WI38 (cell line): ENCODE measurements at regions not wholly inside any gene's neighbourhood (a gene's known extent, or its start where the extent isn't known, plus 50 kb on each side); places are given as distances from the start of the nearest gene placed in this dataset.

ENCODE experiments used
- H3K4me3 ChIP-seq: 2 replicates; pipeline ENCODE4 v1.5.1; 2011; ENCODE audit warnings: low read depth, mild to moderate bottlenecking, control low read depth, low read length
- CTCF ChIP-seq: IDR thresholded peaks from 2 replicates; pipeline ENCODE4 v1.5.1; 2012; ENCODE audit warnings: low read depth, mild to moderate bottlenecking, control low read depth, low read length

- no peak for TF ChIP-seq CTCF
- no peak overlapping the region for H3K4me3 ChIP-seq
These were observed 224.4 kb upstream of the DAAM1 start for GRCh38 chr14:58963873-58964597.

GRCh38 chr14:58964598-58964928 lies 223.9 kb upstream of the DAAM1 start:
- no peak overlapping the region for H3K4me3 ChIP-seq
- no peak for TF ChIP-seq CTCF

- TF ChIP-seq CTCF: no peak
- H3K4me3 ChIP-seq: no peak overlapping the region
These were observed 222.9 kb upstream of the DAAM1 start for GRCh38 chr14:58965601-58966000.

- no peak overlapping the region for H3K4me3 ChIP-seq
- no peak for TF ChIP-seq CTCF
These were observed 221.5 kb upstream of the DAAM1 start for GRCh38 chr14:58966997-58967396.

GRCh38 chr14:58969951-58970751 lies 218.3 kb upstream of the DAAM1 start:
- no peak overlapping the region for H3K4me3 ChIP-seq

GRCh38 chr14:58972233-58973017 lies 216.0 kb upstream of the DAAM1 start:
- no peak for TF ChIP-seq CTCF
- H3K4me3 ChIP-seq: no peak overlapping the region

More at GRCh38 chr14:58969951-58970751, 218.3 kb upstream of the DAAM1 start:
- TF ChIP-seq CTCF: no peak
